HG03442 (cell line): ENCODE measurements at regions not wholly inside any gene's neighbourhood (a gene's known extent, or its start where the extent isn't known, plus 50 kb on each side); places are given as distances from the start of the nearest gene placed in this dataset.

Source experiments
- ATAC-seq: cut with Tn5 transposase; IDR thresholded peaks from one replicate; pipeline ENCODE4 v1.9.1; 2021; ENCODE audit warnings: mild to moderate bottlenecking, moderate library complexity; ENCODE audit not compliant: unreplicated experiment

DNA sequence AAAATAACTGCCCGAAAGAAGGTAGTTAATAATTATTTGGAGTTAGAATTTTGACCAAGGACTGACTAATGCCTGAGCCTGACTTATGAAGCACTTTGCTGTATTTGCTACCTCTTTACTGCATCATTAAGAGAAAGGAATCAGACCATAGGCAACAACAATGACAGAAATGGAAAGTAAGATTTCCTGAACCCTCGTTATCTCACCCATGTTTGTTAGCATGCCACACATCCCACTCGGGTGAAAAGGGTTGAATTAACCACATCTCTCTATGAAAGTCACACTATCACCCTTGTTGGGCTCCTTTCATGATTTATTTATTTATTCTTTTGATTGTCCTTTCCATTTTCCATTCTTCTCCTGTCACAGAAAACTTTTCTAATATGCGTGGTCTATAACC, 59.6 kb downstream of the OLIG3 start:
- ATAC-seq: no peak

DNA sequence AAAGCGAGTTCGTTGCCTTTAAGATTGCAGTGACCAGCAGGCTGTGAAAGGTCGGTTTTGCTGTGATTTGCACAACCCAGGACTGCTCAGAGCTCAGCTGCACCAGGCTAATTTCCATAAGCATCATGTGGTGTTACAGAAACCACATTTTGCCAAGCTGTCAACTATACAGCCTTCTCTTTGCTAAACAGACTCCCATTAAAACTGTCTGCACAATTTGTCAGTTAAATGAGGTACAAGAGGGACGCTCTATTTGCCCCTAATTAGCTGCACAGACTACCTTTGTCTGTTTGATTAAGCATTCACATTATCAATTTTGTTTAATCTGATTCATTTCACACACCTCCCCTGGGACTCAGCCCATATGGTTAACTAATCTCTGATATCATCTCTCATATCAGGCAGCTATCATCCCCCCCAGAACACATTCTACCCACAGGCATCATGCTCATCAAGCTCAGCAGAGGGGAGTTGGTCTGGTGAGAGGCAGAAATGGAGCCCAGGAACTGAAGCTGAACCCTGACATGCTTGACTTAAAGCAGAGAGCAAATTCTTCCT, 62.1 kb downstream of the OLIG3 start:
- ATAC-seq: peak; percentile 73

DNA sequence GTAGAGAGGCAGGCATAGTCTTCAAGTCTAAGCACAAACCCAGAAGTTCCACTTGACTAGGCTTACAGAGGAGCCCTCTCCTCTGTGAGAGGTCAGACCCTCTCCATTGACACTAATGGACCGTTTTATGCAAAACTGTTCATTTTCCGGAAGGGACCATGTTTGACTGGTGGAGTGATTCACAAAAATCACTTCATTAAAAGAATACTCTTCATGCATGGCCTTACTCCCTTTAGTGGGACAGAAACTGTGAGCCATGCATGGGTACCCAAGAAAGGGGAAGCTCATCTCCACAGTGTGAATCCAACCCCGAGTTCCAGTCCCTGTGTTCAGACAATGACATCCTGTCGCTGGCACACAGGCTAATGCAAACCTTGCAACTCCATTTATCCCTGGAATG, 63.2 kb downstream of the OLIG3 start:
- peak; percentile 70 for ATAC-seq

DNA sequence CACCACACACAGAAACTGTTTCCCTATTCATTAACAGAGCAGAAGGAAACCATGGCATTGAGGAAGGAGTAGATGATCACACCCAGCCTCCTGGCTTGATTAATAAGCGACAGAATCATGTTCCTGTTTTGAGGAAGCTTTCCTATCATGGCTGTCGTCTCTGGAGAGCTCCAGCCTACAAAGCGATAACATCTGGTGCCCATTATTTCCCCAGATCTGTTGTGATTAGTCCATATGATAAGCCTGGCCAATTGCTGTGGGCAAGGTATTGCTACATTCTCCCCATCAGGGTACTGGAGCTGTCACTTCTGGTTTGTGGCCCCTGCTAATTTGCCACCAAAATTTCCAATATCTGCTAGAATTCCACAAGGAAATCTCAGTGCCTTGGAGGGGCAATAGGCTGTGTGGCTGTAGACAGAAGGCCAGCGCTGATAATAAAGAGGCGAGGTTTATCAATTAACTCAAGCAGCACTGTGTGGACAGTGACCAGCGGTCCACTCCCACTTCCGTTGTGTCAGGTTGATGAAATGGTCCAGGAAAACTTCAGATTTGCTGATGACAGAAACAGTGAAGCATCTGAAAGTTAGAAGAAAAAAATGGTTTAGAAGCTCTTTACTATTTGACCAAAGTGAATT, 66.4 kb downstream of the OLIG3 start:
- no peak for ATAC-seq

DNA sequence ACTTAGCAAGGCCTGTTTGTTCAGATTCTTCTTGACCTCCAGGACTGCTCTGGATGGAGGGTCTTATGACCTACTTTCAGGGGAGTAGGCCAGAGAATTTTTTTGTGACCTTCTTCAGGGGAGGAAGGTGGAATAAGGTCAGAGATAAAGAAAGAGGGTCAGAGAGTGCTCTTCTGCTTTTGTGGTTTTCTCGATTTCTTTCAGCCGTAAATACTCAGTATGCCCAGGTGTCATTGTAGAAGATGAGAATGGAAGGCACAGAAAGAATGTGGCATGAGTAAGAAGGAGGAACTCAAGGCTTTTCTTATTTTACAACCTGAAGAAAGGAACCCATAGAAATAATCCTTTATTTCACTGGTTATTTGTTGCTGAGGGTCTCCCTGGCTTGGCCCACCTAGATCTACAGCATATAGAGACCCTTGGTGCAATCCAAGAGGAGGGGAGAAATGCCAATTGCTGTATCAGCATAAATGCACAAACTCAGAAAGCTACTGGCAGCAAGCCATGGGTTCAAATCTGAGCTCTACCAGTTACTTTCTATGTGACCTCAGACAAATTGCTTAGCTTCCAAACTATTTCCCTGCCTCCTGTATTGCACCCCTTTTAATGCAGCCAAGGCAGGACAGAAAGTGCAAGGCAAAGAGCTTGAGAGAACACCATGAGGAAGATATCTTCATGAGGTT, 68.0 kb downstream of the OLIG3 start:
- ATAC-seq: no peak

DNA sequence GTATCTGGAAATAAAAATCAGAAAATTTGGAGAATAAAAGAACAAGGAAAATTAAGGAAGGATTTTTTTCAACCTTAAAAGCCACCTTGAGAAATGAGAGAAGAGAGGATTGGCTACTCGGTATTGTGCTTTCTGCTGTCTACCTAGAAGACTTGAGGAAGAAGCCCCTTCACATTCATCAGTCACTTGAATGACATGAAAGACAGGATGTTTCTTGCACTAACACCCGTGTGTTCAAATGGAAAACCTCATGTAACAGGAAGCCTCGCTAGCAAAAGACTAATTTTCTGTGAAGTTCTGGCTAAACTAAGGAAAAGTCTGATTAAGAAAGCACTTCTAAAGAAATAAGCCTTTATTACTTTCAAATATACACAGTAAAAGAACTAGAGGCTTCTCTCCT, 69.9 kb downstream of the OLIG3 start:
- ATAC-seq: no peak

DNA sequence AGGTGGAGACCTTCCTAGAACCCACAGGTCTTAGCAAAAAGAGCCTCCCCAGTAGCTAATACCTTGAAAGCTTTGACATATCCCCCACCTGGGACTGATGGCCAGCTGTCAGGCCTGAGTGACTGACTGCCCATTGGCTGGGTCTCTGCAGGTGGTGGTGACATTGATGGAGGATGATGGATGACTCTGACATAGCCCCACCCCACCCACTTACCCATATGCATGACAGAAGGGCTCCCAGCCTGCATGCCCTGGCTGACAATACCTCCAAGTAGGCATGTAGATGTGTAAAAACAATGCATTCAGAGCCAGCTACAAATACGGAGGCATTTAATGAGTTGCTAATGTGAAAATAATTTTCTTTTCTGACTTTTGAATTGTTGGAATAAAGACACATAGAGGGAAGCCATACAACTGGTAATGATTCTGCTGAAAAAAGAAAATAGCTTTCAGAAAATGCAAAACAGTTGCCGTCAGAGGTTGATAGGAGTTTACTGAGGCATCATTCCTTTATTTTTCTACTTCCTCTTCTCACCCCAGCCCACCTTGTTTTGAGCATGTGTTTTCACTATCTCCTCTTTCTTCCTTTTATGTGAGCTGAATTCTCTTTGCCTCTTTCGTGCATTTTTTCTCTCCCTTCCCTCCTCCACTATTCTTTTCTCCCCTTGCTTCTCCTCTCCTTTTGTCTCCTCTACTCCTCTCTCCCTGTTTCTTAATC, 70.6 kb downstream of the OLIG3 start:
- ATAC-seq: no peak

DNA sequence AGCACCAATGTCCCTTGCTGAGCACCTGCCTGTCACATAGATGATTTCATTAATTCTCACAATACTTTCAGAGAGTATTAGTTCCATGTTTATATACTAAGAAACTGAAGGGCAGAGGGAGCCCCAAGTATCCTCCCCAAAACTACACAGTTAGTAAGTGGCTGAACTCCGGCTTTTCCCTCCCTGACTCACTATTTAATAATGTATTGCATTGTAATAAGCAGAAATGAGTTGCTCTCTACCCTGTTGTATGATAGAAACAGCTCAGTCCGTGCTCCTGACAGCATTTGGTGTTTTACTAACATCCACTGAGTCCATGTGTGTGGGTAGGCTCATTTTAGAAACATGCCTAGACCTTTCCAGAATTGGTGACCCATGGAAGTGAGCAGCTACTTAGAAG, 76.8 kb downstream of the OLIG3 start:
- no peak for ATAC-seq

DNA sequence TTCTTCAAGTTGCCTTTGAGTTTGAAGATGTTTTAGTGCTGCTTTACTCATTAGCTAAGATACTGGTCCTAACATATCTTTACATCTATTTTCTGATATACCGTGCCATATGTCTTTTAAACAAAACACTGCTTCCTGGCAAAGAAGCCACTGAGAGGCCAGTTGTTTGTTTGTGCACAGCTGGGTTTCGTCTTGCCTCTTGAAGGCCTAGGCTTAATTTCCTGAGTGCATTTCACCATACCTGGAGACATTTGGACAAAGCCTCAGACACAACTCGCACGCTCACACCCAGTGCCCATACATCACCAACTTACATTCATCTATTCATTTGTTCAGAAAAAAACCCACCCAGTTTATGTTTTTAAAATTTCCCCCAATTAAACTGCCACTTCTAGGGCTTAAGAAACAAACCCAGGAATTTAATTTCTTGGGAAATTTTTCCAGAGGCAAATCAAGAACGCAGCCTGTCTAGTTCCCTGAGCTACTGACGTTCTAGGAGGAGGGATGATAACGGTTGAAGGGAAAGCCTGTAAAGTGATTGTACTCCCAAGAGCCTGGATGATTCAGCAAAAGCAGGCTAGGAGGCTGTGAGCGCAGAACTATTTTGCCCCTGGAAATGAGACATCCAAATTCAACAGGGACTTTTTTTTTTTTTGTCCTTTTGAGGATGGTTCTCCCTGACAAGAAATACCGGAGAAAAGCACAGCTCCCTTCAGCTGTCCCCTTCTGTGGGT, 77.7 kb downstream of the OLIG3 start:
- ATAC-seq: no peak

DNA sequence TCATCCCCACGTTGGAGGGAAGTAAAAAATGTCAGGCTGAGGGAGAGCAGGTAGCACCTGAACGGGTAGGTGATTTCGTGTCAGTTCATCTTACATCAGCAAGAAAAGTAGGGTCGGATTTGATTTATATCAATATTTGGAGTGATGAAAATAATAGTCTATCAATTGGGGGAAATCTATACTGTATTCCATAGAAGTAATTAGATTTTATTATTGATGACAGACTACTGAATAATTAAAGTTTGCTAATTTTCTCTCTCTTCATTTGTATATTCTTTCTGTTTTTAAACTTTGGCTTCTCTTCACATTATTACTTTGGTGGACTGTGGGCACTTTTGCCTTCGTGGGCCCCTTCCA, 78.4 kb downstream of the OLIG3 start:
- no peak for ATAC-seq

DNA sequence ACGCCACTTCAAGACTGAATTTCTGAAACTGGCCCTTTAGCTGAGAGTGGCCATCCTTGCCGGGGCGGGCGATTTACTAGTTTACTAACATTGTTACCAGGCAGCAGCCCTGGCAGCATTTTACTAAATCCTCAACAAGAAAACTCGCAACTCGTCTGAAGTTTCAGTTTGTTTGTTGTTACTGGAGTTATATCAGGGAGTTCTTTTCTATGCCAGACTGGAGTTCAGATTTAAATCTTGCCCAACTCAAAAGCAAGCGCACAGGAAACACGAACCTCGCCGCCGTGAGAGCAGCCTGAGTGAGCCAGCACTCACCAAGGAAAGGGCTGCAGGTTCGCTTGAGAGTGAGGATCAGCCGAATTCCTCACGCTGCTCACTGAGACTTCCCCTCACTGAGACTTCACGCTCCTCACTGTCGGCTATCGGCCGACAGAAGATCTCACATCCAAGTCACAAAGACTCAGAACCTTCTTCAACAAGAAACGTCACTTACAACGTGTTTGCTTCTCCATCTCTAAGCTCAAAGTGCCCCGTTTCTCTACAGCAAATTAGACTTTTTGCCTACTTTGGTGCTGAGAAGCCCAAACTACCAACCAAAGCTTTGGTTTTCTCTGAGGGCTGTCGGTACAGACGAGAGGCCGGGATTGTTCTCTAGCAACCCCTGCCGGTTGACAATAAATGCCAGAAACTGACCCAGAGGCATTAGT, 78.9 kb downstream of the OLIG3 start:
- ATAC-seq: peak; percentile 79

DNA sequence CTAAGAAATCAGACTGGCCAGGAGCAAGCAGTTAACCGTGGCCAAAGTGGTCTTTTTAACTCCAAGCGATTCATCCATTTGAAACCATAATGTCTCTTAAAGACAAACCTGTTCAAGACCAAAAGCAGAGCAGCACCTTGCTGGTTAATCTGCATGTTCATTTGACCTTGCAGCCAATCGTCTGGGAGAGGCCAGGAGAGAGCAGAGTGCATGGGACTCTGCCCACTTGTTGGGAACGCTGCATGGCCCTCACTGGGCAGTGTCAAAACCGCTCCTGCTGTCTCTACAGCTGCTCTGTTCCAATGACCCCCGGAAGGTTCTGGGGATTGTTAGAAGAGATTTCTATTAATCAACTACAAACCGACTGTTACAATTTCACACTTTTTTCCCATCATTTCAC, 79.6 kb downstream of the OLIG3 start:
- ATAC-seq: no peak

DNA sequence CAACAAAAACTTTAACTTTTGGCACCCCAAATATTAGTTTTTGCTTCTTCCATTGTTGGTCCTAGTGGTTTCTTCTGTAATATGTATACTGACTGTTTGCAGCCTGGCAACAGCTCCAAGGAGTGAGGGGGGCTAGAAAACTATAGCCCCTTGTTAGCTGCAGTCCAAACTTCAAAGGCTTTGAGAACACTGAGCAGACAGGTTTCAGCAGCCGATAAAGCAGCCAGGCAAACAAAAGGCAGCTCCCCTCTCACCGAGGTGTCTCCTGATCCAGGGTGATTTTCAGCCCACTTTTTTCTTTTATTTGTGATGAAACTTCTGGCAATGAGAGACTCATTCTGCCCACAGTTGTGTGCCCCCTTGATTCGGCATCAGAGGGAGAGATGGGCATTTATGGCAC, 80.7 kb downstream of the OLIG3 start:
- ATAC-seq: no peak

DNA sequence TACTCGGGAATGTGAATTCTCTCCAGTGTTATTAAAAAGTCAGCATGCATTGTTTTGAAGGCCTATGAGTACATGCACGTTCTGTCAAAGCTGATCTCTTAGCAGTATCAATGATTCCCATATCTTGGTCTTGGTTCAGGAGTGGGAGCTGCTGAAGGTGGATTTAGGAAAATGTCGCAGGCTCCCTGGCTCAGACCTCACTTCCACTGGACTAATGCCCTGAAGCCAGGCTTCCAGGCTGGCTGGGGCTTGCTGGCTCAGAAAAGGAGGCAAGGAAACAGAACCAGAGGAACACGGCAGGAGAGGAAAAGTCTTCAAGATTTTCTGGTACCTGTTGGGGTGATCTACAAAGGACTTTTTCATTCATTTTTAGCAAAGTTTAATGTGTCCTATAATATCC, 81.6 kb downstream of the OLIG3 start:
- ATAC-seq: no peak

DNA sequence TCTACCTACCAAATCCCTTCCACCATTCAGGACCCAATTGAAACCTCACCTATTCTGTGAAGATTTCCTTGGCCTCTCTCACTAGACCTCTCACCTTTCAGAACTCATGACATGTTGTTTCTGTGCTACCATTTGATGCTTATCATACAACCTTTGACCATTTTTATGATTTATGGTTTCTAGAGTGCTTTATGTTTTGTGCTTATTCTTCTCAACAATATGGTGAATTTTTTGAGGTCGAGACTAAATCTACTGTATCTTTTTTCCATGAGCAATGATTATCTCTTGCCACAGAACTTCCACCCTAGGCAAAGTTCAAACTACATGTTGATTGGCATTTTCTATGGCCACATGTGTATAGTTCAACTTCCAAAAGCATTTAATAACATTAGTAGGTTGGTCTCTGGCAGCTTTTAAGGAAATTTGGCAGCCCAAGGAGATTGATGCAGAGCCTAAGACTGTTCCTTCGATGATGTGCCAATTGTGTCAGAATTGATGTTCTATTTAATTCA, 84.9 kb downstream of the OLIG3 start:
- no peak for ATAC-seq

DNA sequence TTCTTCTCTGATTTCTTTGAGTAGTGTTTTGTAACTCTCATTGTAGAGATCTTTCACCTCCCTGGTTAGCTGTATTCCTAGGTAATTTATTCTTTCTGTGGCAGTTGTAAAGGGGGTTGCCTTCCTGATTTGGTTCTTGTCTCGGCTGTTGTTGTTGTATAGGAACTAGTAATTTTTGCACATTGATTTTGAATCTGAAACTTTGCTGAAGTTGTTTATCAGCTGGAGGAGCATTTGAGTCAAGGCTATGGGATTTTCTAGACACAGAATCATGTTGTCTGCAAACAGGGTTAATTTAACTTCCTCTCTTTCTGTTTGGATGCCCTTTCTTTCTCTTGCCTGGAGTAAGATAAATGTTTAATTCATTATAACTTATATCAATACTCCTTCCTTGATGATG, 86.4 kb downstream of the OLIG3 start:
- no peak for ATAC-seq

DNA sequence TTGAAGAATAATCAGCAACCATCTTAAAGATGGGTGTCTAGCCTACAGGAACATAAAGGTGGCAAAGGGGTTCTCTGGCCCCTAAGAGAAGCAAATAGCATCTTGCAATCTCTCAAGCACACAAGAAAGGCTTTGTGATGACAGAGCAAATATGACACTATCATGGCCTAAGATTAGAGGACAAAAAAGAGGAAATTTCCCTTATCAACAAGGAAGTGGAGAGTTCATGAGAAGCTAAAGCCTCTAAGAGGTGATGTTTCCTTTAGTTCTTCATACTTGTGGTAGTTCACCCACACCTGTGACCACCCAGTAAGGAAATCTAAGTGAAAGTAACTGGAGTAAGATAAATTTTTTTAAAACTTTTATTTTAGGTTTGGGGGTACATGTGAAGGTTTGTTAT, 88.4 kb downstream of the OLIG3 start:
- ATAC-seq: no peak

DNA sequence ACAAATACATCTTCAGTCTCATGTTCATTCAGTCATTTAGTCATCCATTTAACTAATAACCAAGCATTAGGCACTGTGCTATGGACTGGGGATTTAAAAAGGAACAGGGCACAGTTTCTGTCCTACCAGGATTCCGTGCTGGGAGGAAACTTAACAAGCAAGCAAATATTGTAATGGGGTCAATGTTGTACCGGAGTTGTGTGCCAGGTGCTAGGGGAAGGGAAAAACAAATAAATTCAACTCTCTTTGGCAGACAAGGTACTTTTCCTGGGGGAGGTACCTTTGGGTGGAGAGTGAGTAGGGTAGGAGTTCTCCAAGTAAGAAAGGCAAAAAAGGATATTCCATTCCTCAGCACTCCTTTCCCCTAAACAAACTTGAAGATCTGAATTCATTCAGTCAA, 90.3 kb downstream of the OLIG3 start:
- no peak for ATAC-seq

DNA sequence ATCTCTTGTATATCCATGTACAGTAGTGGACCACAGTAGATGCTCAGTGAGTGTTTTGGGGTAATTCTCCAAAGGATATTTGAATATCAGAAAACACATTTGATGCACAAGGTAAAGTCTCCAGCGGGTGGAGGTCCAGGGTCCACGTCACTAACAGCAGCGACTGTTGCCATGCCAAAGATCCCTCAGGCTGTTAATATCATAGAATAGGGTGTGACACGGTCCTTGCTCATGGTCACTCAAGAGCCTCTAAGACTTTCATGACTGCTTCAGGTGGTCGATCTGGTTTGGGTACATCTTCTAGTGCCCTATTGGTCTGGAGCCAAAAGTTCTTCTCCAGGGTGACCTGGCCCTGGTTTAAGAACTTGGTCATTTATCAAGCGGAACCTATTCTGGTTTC, 90.8 kb downstream of the OLIG3 start:
- ATAC-seq: no peak

DNA sequence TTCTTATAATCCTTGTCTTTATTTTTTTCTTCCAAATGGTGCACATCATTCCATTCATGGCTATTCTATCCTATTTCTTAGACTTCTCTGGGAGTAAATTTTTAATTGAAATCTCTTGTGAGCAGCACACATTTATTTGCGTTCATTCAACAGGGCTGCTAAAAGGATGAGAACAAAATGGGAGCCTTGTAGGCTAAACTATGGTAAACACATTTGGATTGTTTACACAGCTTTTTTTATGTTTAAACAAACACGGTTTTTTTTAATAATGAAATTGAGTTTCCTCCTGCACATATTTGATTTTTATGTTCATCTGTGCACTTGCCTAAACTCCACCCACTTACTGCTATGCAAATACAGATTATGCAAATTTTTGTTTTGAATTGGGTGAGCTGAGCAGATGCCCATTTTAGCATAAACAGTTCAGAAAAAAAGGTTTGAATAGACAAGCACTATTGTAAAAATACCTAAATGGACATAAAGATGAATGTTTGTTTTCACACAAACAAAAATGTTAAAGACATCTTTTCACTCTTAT, 92.0 kb downstream of the OLIG3 start:
- no peak for ATAC-seq
